ENCODE measurements at regions not wholly inside any gene's neighbourhood (a gene's known extent, or its start where the extent isn't known, plus 50 kb on each side); places are given as distances from the start of the nearest gene placed in this dataset.
"Not testable (repeated sequence)": the region's sequence is repeated elsewhere in the genome, so short reads cannot be mapped to it uniquely, and the experiment has no call there.

GRCh38 chr1:4170548-4171340, 270.7 kb upstream of the C1orf174 start:
- DNase-seq (ENCODE audit: low read depth in 4 of 4, low spot score in 1 of 4): no peak

DNA sequence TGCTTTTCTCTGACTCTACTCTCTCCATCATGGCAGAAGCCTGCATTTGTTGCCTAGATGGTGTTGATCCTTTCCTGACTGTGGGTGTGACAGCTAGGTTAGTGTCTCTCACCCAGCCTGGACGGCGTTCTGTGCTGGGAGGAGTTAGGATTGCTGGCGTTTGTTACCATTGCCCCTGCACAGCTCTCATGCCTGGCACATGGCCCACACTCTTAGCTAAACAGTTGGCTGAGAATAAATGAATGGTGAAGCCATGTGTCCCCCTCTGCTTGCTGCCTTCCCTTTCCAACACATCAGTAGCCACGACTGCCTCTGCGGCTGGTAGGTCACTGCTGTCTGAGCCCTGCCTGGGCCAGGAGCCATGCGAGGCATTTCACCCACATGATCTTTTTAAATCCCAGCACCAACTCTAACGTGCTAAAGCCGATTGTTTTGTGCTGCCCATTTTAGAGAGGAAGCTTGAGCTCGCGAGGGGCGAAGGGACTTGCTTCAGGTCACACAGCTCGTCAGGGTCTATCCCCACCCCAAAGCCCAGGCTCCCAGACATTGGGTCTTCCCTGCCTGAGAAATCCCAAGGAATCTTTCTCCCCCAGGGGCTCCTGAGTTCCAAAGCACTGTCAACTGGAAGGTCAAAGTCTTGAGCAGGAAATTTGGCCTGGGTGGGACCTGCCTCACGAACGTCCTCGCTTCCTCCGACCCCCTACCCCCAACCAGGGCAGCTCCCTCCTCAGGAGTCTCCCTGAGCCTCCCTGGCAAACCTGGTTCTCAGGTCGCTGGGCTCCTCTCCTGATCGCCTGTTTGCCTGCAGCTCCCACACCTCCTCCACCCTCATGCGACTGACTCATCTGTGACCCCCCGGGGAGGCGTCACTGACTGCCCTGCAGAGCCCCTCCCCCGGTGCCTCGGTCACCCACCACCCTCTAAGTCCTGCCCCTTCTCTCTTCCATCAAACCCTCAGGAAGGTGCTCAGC, 271.7 kb upstream of the C1orf174 start:
- no peak for DNase-seq (ENCODE audit: low read depth in 4 of 4, low spot score in 1 of 4)

GRCh38 chr1:4172644-4173599, 272.9 kb upstream of the C1orf174 start:
- DNase-seq (ENCODE audit: low read depth in 4 of 4, low spot score in 1 of 4): no peak

DNA sequence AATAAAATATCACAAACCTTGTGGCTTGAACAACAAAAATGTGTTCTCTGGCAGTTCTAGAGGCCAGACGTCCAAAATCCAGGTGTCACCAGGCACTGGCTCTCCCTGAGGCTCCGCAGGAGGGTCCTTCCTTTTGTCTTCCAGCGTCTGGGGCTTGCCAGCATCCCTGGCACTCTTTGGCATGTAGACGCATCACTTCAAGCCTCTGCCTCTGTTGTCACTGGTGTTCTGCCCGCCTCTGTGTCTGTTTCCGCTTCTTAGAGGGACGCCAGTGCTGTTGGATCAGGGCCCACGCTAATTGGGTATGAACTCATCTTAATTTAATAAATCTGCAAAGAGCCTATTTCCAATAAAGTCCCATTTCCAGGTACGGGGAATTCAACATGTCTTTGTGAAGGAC, 273.7 kb upstream of the C1orf174 start:
- DNase-seq (ENCODE audit: low read depth in 4 of 4, low spot score in 1 of 4): no peak

GRCh38 chr1:4174291-4175200, 274.5 kb upstream of the C1orf174 start:
- DNase-seq (ENCODE audit: low read depth in 4 of 4, low spot score in 1 of 4): no peak

DNA sequence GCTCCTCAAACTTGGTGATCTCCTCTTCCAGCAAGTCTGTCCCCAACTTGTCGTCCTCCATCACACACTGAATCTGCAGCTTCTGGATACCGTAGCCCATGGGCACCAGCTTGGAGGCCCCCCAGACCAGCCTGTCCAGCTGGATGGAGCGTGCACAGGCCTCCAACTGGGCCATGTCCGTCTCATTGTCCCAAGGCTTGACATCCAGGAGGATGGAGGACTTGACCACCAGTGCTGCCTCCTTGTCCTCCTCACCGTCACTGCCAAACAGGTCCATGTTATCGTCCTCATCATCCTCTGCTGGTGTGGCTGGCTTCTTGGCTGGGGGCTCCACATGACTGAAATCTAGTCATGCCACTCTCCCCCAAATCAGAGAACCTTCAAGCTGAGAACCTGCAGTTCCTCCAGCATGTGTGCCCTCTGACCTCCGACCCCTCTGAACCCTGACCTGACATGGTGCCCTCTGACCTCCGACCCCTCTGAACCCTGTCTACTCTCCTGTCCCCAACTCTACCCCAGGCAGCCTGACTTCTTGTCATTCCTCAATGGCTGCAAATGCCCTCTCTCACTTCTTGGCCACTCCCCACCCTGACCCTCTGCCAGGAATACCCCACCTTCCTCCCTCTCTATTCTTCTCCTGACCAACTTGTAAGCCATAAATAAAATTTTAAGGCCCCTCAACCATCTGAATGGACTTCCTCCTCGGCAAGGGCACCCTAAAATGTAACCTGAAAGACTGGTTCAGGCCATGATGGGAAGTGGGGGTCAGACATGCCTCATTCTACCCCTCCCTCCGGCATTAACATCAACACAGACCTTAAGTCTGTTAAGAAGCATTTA, 275.7 kb upstream of the C1orf174 start:
- DNase-seq (ENCODE audit: low read depth in 4 of 4, low spot score in 1 of 4): no peak

DNA sequence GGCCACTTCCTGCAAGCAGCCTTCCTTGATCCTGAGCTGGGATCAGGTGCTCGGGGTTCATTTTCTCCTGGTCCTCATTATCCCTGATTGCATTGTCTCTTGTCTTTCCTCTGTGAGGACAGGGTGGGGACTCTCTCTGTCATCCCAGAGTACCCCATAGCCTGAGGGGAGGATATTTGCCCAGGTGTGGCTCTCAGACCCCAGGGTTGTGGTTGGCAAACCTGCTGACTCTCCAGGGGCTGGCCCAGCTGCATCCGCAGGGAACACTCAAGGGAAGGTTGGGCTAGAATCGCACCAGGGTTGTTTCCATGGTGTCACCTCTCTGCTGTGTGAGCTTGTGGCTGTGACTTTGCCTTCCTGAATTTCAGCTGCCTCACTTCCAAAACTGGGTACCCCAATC, 276.8 kb upstream of the C1orf174 start:
- DNase-seq (ENCODE audit: low read depth in 4 of 4, low spot score in 1 of 4): no peak

DNA sequence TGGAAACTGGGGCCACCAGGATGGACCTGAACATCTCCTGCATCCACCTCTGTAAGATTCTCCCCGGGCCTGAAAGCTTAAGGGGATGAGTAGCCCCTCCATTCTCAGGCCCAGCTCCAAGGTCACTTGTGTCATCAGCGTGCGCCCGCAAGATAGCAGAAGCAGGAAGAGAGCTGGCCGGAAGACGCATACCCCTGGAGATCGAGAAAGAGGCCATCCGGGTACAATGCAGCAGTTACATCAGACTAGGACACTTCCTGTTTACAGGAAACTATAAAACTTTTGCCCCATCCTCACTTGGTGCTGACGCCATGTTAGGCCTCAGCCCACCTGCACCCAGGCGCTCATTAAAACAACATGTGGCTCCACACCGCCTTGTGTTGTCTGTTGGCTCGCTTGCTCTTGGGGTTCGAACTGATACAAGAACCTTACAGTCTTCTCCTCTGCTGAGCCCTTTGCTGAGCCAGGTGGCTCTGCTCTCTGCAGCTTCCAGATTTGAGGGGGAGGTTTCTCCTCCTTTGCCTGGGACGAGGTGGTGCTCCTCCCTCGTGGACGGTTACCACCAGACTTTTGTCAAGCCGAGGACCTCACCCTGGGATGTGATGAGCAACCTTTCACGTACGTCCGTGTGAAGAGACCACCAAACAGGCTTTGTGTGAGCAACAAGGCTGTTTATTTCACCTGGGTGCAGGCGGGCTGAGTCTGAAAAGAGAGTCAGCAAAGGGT, 277.5 kb upstream of the C1orf174 start:
- DNase-seq (ENCODE audit: low read depth in 4 of 4, low spot score in 1 of 4): no peak

DNA sequence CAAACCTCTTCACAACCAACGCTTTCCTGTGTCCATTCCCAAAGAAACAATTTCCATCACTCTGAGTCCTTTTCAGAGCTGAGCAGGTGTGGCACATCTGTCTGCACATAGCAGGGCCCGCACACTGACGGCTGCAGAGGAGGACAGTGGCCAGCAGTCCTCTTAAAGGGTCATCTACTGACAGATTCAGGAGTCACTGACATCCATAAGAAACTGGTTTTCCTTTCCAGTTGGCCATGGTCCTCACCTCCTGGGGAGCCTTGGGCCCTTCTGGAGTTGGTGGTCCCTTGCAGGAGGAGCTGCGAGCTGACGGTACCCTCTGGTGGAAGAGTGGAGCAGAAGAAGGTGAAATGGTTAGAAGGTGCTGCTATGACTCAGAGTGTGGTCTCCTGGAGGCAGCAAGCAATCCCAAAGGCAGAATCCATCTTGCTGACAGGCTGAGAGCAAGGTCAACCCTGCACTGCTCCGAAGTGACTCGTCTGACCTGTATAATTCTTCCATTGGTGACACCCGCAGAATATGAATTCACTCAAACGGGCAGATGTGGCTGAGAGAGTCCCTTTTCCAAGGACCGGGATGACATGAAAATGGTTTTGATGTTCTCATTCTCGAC, 278.5 kb upstream of the C1orf174 start:
- DNase-seq (ENCODE audit: low read depth in 4 of 4, low spot score in 1 of 4): no peak

GRCh38 chr1:4179914-4180735, 280.1 kb upstream of the C1orf174 start:
- DNase-seq (ENCODE audit: low read depth in 4 of 4, low spot score in 1 of 4): no peak

DNA sequence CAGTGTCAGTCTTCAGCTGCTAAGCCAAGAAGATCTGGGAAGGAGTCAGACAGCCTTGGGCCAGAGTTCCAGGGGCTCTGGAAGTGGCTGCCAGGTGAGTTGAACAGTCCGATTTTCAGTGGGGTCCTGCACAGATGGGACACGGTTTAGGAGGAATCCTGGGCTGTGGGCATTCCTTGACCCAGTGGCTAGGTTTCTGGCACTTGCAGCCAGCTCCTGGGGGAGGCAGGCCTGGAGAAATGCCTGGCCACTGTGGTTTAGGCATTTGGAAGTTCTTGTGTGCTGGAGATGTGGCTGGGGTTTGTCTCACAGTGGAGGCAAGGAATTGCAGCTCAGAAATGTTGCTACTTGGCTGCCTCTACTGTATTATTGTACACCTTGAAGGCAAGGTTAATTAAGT, 286.4 kb upstream of the C1orf174 start:
- not testable (repeated sequence) for DNase-seq (ENCODE audit: low read depth in 4 of 4, low spot score in 1 of 4)

DNA sequence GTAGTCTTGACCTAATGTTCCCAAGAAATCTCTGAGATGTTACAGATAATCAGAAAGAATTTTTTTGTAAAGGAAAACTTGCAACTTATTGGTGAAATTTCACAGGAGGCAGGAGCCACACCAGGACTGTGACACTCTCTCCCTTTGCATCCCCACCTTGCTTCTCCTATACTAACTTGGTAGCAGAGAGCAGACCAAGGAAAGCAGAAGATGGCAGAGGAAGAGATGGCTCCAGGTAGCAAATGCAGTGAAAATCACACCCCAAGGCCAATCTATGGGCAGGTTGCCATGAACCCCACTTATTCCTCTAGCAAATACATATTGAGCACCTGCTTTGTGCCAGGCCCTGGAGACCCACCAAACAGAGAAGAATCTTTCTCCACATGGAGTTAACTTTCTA, 303.4 kb upstream of the C1orf174 start:
- DNase-seq (ENCODE audit: low read depth in 4 of 4, low spot score in 1 of 4): no peak

DNA sequence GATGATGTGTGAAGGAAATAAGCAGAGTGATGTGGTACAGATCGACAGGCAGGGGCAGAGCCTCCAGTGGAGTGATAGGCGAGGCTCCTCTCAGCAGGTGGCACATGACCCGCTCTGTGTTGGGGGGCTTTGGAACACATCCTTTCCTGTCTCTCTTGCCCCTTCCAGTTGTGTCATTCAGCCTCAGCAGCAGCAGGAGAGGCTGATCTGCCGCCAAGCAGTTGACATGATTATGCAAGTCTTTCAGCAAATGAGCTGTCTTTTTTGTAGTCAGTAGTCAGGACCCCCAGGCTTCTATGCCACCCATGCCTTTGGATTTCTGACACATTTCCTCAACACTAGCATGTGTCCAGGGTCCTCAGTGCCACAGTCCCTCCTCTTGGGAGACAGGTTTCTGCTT, 307.1 kb upstream of the C1orf174 start:
- no peak for DNase-seq (ENCODE audit: low read depth in 4 of 4, low spot score in 1 of 4)

DNA sequence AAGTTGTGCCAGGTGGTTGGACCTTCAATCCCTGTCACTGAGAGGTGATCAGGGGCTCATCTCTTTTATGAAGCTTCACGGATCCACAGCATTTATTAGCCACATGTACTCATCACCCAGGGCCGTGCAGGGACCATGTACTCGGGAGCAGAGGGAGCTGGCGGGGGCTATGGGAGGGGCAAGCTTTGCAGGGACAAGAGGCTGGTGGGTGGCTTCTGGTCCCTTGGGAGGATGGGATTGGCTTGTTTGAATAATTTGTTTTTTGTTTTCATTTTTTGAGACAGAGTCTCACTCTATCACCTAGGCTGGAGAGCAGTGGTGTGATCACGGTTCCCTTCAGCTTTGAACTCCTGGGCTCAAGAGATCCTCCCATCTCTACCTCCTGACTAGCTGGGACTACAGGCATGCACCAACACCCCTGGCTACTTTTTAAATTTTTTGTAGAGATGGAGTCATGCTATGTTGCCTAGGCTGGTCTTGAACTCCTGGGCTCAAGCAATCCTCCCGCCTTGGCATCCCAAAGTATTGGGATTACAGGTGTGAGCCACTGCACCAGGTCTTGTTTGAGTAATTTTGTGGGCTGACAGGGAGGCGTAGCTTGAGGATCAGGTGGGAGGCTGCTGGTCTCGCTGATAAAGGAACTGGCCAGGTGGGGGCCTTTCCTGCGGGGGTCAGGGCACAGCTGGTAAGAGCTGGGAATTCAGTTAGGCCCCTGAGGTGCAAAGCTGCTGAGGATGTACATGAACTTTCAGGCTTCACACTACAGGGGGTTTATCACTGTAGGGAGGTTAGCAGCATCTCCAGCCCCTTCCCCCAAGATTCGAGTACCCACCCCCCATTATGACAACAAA, 308.0 kb upstream of the C1orf174 start:
- DNase-seq (ENCODE audit: low read depth in 4 of 4, low spot score in 1 of 4): no peak

- no peak for DNase-seq (ENCODE audit: low read depth in 4 of 4, low spot score in 1 of 4)
Observed at GRCh38 chr1:4210043-4210442, 310.0 kb upstream of the C1orf174 start.

GRCh38 chr1:4212796-4213195, 312.7 kb upstream of the C1orf174 start:
- no peak for DNase-seq (ENCODE audit: low read depth in 4 of 4, low spot score in 1 of 4)
